ENCODE measurements at regions not wholly inside any gene's neighbourhood (a gene's known extent, or its start where the extent isn't known, plus 50 kb on each side); places are given as distances from the start of the nearest gene placed in this dataset.
"Not testable (repeated sequence)": the region's sequence is repeated elsewhere in the genome, so short reads cannot be mapped to it uniquely, and the experiment has no call there.

GRCh38 chr3:176097027-176097426 is 1100.3 kb downstream of the TBL1XR1 start:
- peaks cover 3% of the 10 kb centered on the region; the same call in 1 of the 2 replicates for H3K9me3 Mint-ChIP-seq
- TF ChIP-seq CTCF (IDR thresholded peaks at IDR 0.05): no peak
- H3K4me3 Mint-ChIP-seq: no peak overlapping the region
- no peak for DNase-seq
- no peak overlapping the region for H3K27ac Mint-ChIP-seq
- no peaks in the 10 kb centered on the region for H3K4me1 Mint-ChIP-seq (ENCODE audit: low read depth)
- H3K36me3 Mint-ChIP-seq (ENCODE audit: low read depth): no peaks in the 10 kb centered on the region
- peaks cover 1% of the 10 kb centered on the region; the same call in 1 of the 2 replicates for H3K27me3 Mint-ChIP-seq (ENCODE audit: insufficient read depth)

GRCh38 chr3:176093892-176094291 is 1103.4 kb downstream of the TBL1XR1 start:
- not testable (repeated sequence) for H3K27ac Mint-ChIP-seq, H3K4me3 Mint-ChIP-seq

GRCh38 chr3:176090727-176091126 is 1106.6 kb downstream of the TBL1XR1 start:
- Mint-ChIP-seq H3K27ac (no peak overlapping the region), H3K4me3 (no peak overlapping the region), H3K9me3 (no peaks in the 10 kb centered on the region), H3K4me1 (ENCODE audit: low read depth) (no peaks in the 10 kb centered on the region), H3K27me3 (ENCODE audit: insufficient read depth) (peaks cover 1% of the 10 kb centered on the region; the same call in 1 of the 2 replicates), H3K36me3 (ENCODE audit: low read depth) (0 out of 2 replicates have a peak, but pooled peaks cover 6% of the 10 kb centered on the region)
- no peak for TF ChIP-seq CTCF (IDR thresholded peaks at IDR 0.05)
- DNase-seq: no peak

More at GRCh38 chr3:176093892-176094291, 1103.4 kb downstream of the TBL1XR1 start:
- H3K4me1 Mint-ChIP-seq (ENCODE audit: low read depth); H3K9me3 Mint-ChIP-seq; H3K36me3 Mint-ChIP-seq (ENCODE audit: low read depth); H3K27me3 Mint-ChIP-seq (ENCODE audit: insufficient read depth); DNase-seq: not testable (repeated sequence)

GRCh38 chr3:176088962-176089383 is 1108.3 kb downstream of the TBL1XR1 start:
- H3K4me3 Mint-ChIP-seq: no peak overlapping the region
- DNase-seq: no peak
- H3K4me1 Mint-ChIP-seq (ENCODE audit: low read depth): no peaks in the 10 kb centered on the region
- TF ChIP-seq CTCF (IDR thresholded peaks at IDR 0.05): no peak
- 0 out of 2 replicates have a peak, but pooled peaks cover 6% of the 10 kb centered on the region for H3K36me3 Mint-ChIP-seq (ENCODE audit: low read depth)
- no peak overlapping the region for H3K27ac Mint-ChIP-seq
- H3K9me3 Mint-ChIP-seq: no peaks in the 10 kb centered on the region
- H3K27me3 Mint-ChIP-seq (ENCODE audit: insufficient read depth): no peaks in the 10 kb centered on the region

GRCh38 chr3:176087066-176087697 is 1110.1 kb downstream of the TBL1XR1 start:
- Mint-ChIP-seq H3K27ac (no peak overlapping the region), H3K27me3 (ENCODE audit: insufficient read depth) (no peaks in the 10 kb centered on the region), H3K9me3 (no peaks in the 10 kb centered on the region), H3K4me1 (ENCODE audit: low read depth) (no peaks in the 10 kb centered on the region), H3K4me3 (no peak overlapping the region), H3K36me3 (ENCODE audit: low read depth) (0 out of 2 replicates have a peak, but pooled peaks cover 6% of the 10 kb centered on the region)
- no peak for TF ChIP-seq CTCF (IDR thresholded peaks at IDR 0.05)
- DNase-seq: no peak

- no peak overlapping the region for H3K4me3 Mint-ChIP-seq
- no peak overlapping the region for H3K27ac Mint-ChIP-seq
- no peaks in the 10 kb centered on the region for H3K27me3 Mint-ChIP-seq (ENCODE audit: insufficient read depth)
- no peaks in the 10 kb centered on the region for H3K36me3 Mint-ChIP-seq (ENCODE audit: low read depth)
- H3K9me3 Mint-ChIP-seq: no peaks in the 10 kb centered on the region
- no peak for DNase-seq
- peaks cover 35% of the 10 kb centered on the region for H3K4me1 Mint-ChIP-seq (ENCODE audit: low read depth)
- TF ChIP-seq CTCF (IDR thresholded peaks at IDR 0.05): no peak
Observed at GRCh38 chr3:176079785-176080184, 1117.5 kb downstream of the TBL1XR1 start.
